Neuronal stem cell (in vitro differentiated cells): ENCODE measurements at regions not wholly inside any gene's neighbourhood (a gene's known extent, or its start where the extent isn't known, plus 50 kb on each side); places are given as distances from the start of the nearest gene placed in this dataset.
"Not testable (repeated sequence)": the region's sequence is repeated elsewhere in the genome, so short reads cannot be mapped to it uniquely, and the experiment has no call there.

Experiments
- DNase-seq: peaks from one replicate; pipeline ENCODE4 v3.0.0-alpha.2; 2013; ENCODE audit warnings: low spot score
- H2AFZ ChIP-seq: one replicate; pipeline ENCODE4 v1.6.1; 2013; ENCODE audit warnings: mild to moderate bottlenecking, low read length, inconsistent platforms
- H2AK5ac ChIP-seq: 2 replicates; pipeline ENCODE4 v1.6.1; 2013; ENCODE audit warnings: low read depth, mild to moderate bottlenecking, inconsistent platforms, low read length, moderate library complexity, mixed read lengths
- H2BK120ac ChIP-seq: 2 replicates; pipeline ENCODE4 v1.6.1; 2013; ENCODE audit warnings: low read depth, mild to moderate bottlenecking, inconsistent platforms, low read length, moderate library complexity, mixed read lengths
- H2BK12ac ChIP-seq: one replicate; pipeline ENCODE4 v1.6.1; 2013; ENCODE audit warnings: low read length, inconsistent platforms
- H2BK15ac ChIP-seq: 2 replicates; pipeline ENCODE4 v1.6.1; 2013; ENCODE audit warnings: mild to moderate bottlenecking, low read length, inconsistent platforms, mixed read lengths
- H2BK5ac ChIP-seq: one replicate; pipeline ENCODE4 v1.6.1; 2013; ENCODE audit warnings: inconsistent platforms, mild to moderate bottlenecking, low read length, moderate library complexity
- H3K14ac ChIP-seq: one replicate; pipeline ENCODE4 v1.6.1; 2013; ENCODE audit warnings: low read length, inconsistent platforms
- H3K18ac ChIP-seq: 2 replicates; pipeline ENCODE4 v1.6.1; 2013; ENCODE audit warnings: low read length, inconsistent platforms
- H3K23ac ChIP-seq: 2 replicates; pipeline ENCODE4 v1.6.1; 2013; ENCODE audit warnings: low read depth, mild to moderate bottlenecking, mixed read lengths, low read length, inconsistent platforms; ENCODE audit not compliant: poor library complexity
- H3K27ac ChIP-seq: replicated peaks from 3 replicates; pipeline ENCODE4 v1.5.1; 2013; ENCODE audit warnings: low read length, inconsistent platforms
- H3K27me3 ChIP-seq, 3 experiments: 2 replicates each; pipeline ENCODE4 v1.6.1; 2013; ENCODE audit warnings: low read length in 3 of 3, mild to moderate bottlenecking in 2 of 3, inconsistent platforms in 1 of 3, low read depth in 1 of 3, mixed read lengths in 1 of 3, moderate library complexity in 1 of 3; ENCODE audit not compliant: control insufficient read depth in 3 of 3, insufficient read depth in 3 of 3
- H3K36me3 ChIP-seq, 2 donors: replicated peaks in 1 of 2; 2 replicates each; pipeline ENCODE4 v1.6.1; 2013; ENCODE audit warnings: low read length in 2 of 2; ENCODE audit not compliant: control insufficient read depth in 2 of 2, insufficient read depth in 2 of 2
- H3K4ac ChIP-seq: 2 replicates; pipeline ENCODE4 v1.6.1; 2013; ENCODE audit warnings: inconsistent platforms, mild to moderate bottlenecking, low read length, moderate library complexity
- H3K4me1 ChIP-seq, 2 donors: 1 replicate in 1 of 2; 2 replicates in 1 of 2; pipeline ENCODE4 v1.6.1; 2013; ENCODE audit warnings: low read length in 2 of 2, low read depth in 1 of 2; ENCODE audit not compliant: control insufficient read depth in 2 of 2, insufficient read depth in 1 of 2
- H3K4me2 ChIP-seq: one replicate; pipeline ENCODE4 v1.6.1; 2013; ENCODE audit warnings: mild to moderate bottlenecking, low read length, inconsistent platforms; ENCODE audit not compliant: insufficient read depth, poor library complexity, severe bottlenecking
- H3K4me3 ChIP-seq, 2 donors: 2 replicates each; pipeline ENCODE4 v1.5.1; 2013; ENCODE audit warnings: low read length in 2 of 2, mild to moderate bottlenecking in 2 of 2, inconsistent platforms in 1 of 2, moderate library complexity in 1 of 2
- H3K79me1 ChIP-seq: one replicate; pipeline ENCODE4 v1.6.1; 2013; ENCODE audit warnings: low read depth, mild to moderate bottlenecking, inconsistent platforms, low read length, moderate library complexity
- H3K9ac ChIP-seq: one replicate; pipeline ENCODE4 v1.6.1; 2013; ENCODE audit warnings: mild to moderate bottlenecking, low read depth, low read length, inconsistent platforms; ENCODE audit not compliant: poor library complexity
- H3K9me3 ChIP-seq, 2 donors: replicated peaks in 1 of 2; 2 replicates each; pipeline versions ENCODE3 to v1.6.1; 2013; ENCODE audit warnings: low read length in 2 of 2, mild to moderate bottlenecking in 2 of 2, inconsistent platforms in 1 of 2, low read depth in 1 of 2, mixed read lengths in 1 of 2, moderate library complexity in 1 of 2; ENCODE audit not compliant: control insufficient read depth in 2 of 2, insufficient read depth in 1 of 2
- H4K8ac ChIP-seq: one replicate; pipeline ENCODE4 v1.6.1; 2013; ENCODE audit warnings: low read depth, mild to moderate bottlenecking, inconsistent platforms, low read length, moderate library complexity
- H4K91ac ChIP-seq: one replicate; pipeline ENCODE4 v1.6.1; 2013; ENCODE audit warnings: low read length, low read depth, mild to moderate bottlenecking, inconsistent platforms; ENCODE audit not compliant: poor library complexity
- WGBS, 2 donors: extraction: QIAGEN DNeasy Blood & Tissue Kit; methylation state at CpG; one replicate each; pipeline ENCODE4 v1.1.7; 2013; ENCODE audit warnings: missing lambda C conversion rate in 2 of 2, mixed read lengths in 1 of 2; ENCODE audit not compliant: insufficient read length in 2 of 2, insufficient replicate concordance in 1 of 2; ENCODE audit errors: extremely low coverage in 2 of 2; 5-methylcytosine and 5-hydroxymethylcytosine counted together

DNA sequence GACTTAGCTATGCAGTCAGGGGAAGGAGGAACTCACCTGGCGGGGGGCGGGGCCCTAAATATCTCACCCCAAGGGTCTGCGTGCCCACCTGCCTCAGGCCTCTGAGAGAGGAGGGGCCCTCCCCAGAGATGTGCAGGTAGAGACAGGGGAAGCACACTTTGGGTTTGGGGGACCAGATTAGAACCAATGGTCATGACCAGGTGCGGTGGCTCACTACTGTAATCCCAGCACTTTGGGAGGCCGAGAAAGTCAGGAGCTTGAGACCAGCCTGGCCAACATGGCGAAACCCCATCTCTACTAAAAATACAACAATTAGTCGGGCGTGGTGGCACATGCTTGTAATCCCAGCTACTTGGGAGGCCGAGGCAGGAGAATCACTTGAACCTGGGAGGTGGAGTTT, 246.4 kb upstream of the TCERG1L start:
- not testable (repeated sequence) for DNase-seq, H2BK12ac ChIP-seq, H3K4me2 ChIP-seq, H2AK5ac ChIP-seq, H3K27ac ChIP-seq, H3K9ac ChIP-seq, H2BK15ac ChIP-seq, H2BK120ac ChIP-seq, H3K23ac ChIP-seq, H3K4me3 ChIP-seq, H4K8ac ChIP-seq, H4K91ac ChIP-seq, H3K27me3 ChIP-seq, H3K79me1 ChIP-seq, H3K14ac ChIP-seq, H3K4ac ChIP-seq, H3K18ac ChIP-seq, H2BK5ac ChIP-seq, H2AFZ ChIP-seq, H3K4me1 ChIP-seq, H3K9me3 ChIP-seq, H3K36me3 ChIP-seq
- WGBS, 2 donors, result no CpG with 5 or more reads among the region's 9 CpGs

DNA sequence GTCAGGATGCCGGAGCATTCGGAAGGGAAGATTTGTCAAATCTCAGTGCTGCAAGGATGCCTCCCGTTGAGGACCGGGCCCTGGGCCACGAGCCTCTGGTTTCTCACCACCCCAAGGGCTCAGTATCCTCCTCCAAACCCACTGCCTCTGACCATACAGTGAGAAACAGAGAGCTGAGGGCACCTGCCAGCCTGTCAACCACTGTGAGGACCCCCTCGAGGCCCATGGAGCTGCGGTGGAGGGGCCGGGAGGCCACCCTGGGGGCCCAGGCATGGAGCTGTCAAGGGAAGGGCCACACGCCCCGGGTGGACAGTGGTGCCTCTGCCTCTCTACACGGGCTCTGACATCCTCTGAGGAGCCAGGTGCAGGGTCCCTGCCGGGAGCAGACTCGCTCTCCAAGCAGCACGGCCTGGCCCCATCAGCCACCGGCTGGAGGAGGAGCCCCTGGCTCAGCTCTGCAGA, 248.0 kb upstream of the TCERG1L start:
- WGBS, 2 donors, result no CpG with 5 or more reads among the region's 15 CpGs
- Histone ChIP-seq H4K8ac (no peak overlapping the region), H3K4me3 (no peak overlapping the region), H2BK120ac (no peak overlapping the region), H3K4me1 (peaks cover 0 to 7% of the 10 kb centered on the region in 2 donors), H3K4me2 (no peak overlapping the region), H3K18ac (peak overlapping the region; percentile 48), H3K14ac (no peak overlapping the region), H4K91ac (no peak overlapping the region), H2BK12ac (no peak overlapping the region), H3K9me3 (no peaks in the 10 kb centered on the region), H2BK15ac (no peak overlapping the region), H2AFZ (no peak overlapping the region), H3K79me1 (no peaks in the 10 kb centered on the region), H3K27me3 (no peaks in the 10 kb centered on the region), H2AK5ac (peak overlapping the region; percentile 61), H3K23ac (no peak overlapping the region), H2BK5ac (no peak overlapping the region), H3K36me3 (no peaks in the 10 kb centered on the region), H3K9ac (peak overlapping the region; percentile 27), H3K27ac (no peak overlapping the region), H3K4ac (no peak overlapping the region)
- no peak for DNase-seq

DNA sequence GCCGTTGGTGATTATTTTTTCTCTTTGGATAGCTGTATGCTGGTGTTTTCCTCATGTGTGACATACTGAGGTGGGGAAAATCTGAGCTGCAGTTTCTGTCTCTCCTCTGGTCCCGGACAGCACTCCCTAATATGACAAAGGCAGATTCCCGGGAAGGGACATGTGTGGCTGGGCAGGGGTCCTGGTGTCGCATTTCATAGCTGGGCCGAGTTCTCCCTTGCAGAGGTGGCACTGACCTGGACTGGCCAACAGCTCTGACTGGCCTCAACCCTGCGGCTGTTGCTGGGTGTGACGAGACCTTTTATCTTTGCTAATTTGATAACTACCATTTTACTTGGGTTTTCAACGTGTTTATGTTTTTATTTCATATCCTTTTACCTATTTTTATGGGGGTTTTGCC, 248.6 kb upstream of the TCERG1L start:
- Histone ChIP-seq H4K8ac (no peak overlapping the region), H2AK5ac (no peak overlapping the region), H3K18ac (no peak overlapping the region), H2BK5ac (no peak overlapping the region), H3K9me3 (no peaks in the 10 kb centered on the region), H3K27ac (no peak overlapping the region), H4K91ac (no peak overlapping the region), H2AFZ (no peak overlapping the region), H3K14ac (no peak overlapping the region), H3K4ac (no peak overlapping the region), H3K79me1 (no peaks in the 10 kb centered on the region), H3K4me1 (peaks cover 0 to 7% of the 10 kb centered on the region in 2 donors), H3K9ac (no peak overlapping the region), H3K4me3 (no peak overlapping the region), H3K27me3 (no peaks in the 10 kb centered on the region), H2BK12ac (no peak overlapping the region), H2BK15ac (no peak overlapping the region), H3K36me3 (no peaks in the 10 kb centered on the region), H2BK120ac (no peak overlapping the region), H3K4me2 (no peak overlapping the region), H3K23ac (no peak overlapping the region)
- no peak for DNase-seq
- no CpG with 5 or more reads among the region's 8 CpGs for WGBS, 2 donors

DNA sequence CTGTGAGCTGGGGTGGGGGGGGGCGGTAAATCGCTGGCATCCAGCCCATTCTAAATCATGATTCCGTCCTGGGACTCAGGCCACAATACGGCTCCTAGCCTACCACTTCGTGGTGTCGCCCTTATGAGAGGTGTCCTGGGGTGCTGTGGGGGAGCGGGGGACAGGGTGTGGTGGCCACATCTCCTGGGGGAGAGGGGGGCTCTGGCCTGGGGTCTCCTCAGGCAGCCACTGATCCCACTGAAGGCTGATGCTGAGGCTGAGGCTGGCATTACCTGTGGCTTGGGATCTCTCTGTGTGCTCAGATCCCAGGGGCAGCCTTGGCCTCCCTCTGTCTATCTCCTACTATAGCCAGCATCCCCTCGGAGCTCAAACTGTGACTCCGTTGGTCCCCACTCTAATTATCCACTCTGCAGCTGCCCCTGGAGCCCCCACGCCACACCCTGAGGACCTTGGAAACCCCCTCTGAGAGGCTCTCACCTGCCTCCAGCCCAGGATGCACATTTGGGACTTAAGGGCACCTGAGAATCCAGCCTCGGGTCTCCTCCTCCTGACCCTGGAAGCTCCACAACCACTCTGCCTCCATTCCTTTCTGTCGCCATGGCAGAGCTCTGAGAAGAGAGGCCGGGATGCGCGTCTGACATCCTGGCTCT, 249.3 kb upstream of the TCERG1L start:
- Histone ChIP-seq H2BK12ac (no peak overlapping the region), H3K27ac (no peak overlapping the region), H4K8ac (no peak overlapping the region), H3K4me3 (no peak overlapping the region), H3K14ac (no peak overlapping the region), H2AK5ac (no peak overlapping the region), H3K9me3 (no peaks in the 10 kb centered on the region), H3K27me3 (no peaks in the 10 kb centered on the region), H2BK120ac (no peak overlapping the region), H4K91ac (no peak overlapping the region), H3K4me2 (no peak overlapping the region), H2BK5ac (no peak overlapping the region), H2BK15ac (no peak overlapping the region), H3K4me1 (peaks cover 0 to 5% of the 10 kb centered on the region in 2 donors), H3K4ac (no peak overlapping the region), H3K18ac (no peak overlapping the region), H3K36me3 (no peaks in the 10 kb centered on the region), H3K9ac (no peak overlapping the region), H2AFZ (no peak overlapping the region), H3K79me1 (no peaks in the 10 kb centered on the region), H3K23ac (no peak overlapping the region)
- no CpG with 5 or more reads among the region's 15 CpGs for WGBS, 2 donors
- no peak for DNase-seq
